Brain microvascular endothelial cell (primary cell): ENCODE measurements at regions not wholly inside any gene's neighbourhood (a gene's known extent, or its start where the extent isn't known, plus 50 kb on each side); places are given as distances from the start of the nearest gene placed in this dataset.

Source experiments
- DNase-seq: peaks from one replicate; pipeline ENCODE4 v3.0.0-alpha.2; 2020
- H3K27ac ChIP-seq: fragments of 250-450 bp; sonication (Bioruptor Pico); 2 replicates; pipeline ENCODE4 v1.5.1; 2020; ENCODE audit warnings: mild to moderate bottlenecking, moderate library complexity
- H3K27me3 ChIP-seq: fragments of 250-450 bp; sonication (Bioruptor Pico); replicated peaks from 2 replicates; pipeline ENCODE4 v1.5.1; 2020; ENCODE audit warnings: mild to moderate bottlenecking
- H3K36me3 ChIP-seq: fragments of 250-450 bp; sonication (Bioruptor Pico); replicated peaks from 2 replicates; pipeline ENCODE4 v1.5.1; 2020; ENCODE audit warnings: mild to moderate bottlenecking
- H3K4me3 ChIP-seq: 2 replicates; pipeline ENCODE4 v1.5.1; 2011; ENCODE audit warnings: low read depth, mild to moderate bottlenecking, control low read depth, low read length, moderate library complexity
- CTCF ChIP-seq: IDR thresholded peaks from 2 replicates; pipeline ENCODE4 v1.5.1; 2011; ENCODE audit warnings: low read depth, mild to moderate bottlenecking, moderate library complexity, low read length, control low read depth, inconsistent platforms; ENCODE audit errors: missing control alignments
- in situ Hi-C: cut with HindIII; loops from 2 replicates; pipeline ENCODE4 v1.10.0; 2017; ENCODE audit warnings: low sequenced_read_pairs, low pct_ligation_motif_present

GRCh38 chr9:88046542-88046941, 72.2 kb upstream of the CDK20 start:
- DNase-seq = no peak
- Histone ChIP-seq H3K4me3 (no peak overlapping the region), H3K27ac (no peak overlapping the region), H3K27me3 (no peaks in the 10 kb centered on the region), H3K36me3 (no peaks in the 10 kb centered on the region)
- TF ChIP-seq CTCF = no peak
- in situ Hi-C loops = no loop called here

GRCh38 chr9:88045686-88046085, 71.4 kb upstream of the CDK20 start:
- DNase-seq = no peak
- no peaks in the 10 kb centered on the region for H3K27me3 ChIP-seq
- no peak overlapping the region for H3K27ac ChIP-seq
- in situ Hi-C loops = no loop called here
- H3K36me3 ChIP-seq = no peaks in the 10 kb centered on the region
- H3K4me3 ChIP-seq = no peak overlapping the region
- TF ChIP-seq CTCF = no peak

GRCh38 chr9:88044200-88044599, 69.9 kb upstream of the CDK20 start:
- in situ Hi-C loops = no loop called here
- H3K4me3 ChIP-seq = no peak overlapping the region
- no peak overlapping the region for H3K27ac ChIP-seq
- no peak for DNase-seq
- no peak for TF ChIP-seq CTCF
- no peaks in the 10 kb centered on the region for H3K36me3 ChIP-seq
- H3K27me3 ChIP-seq = no peaks in the 10 kb centered on the region

GRCh38 chr9:88043647-88044046, 69.3 kb upstream of the CDK20 start:
- Histone ChIP-seq H3K27ac (no peak overlapping the region), H3K36me3 (no peaks in the 10 kb centered on the region), H3K4me3 (no peak overlapping the region), H3K27me3 (no peaks in the 10 kb centered on the region)
- TF ChIP-seq CTCF = no peak
- DNase-seq = no peak
- in situ Hi-C loops = no loop called here

- in situ Hi-C loops = no loop called here
- no peak for DNase-seq
- Histone ChIP-seq H3K36me3 (no peaks in the 10 kb centered on the region), H3K4me3 (no peak overlapping the region), H3K27ac (no peak overlapping the region), H3K27me3 (no peaks in the 10 kb centered on the region)
- TF ChIP-seq CTCF = peak; percentile 53
These were observed 67.1 kb upstream of the CDK20 start for GRCh38 chr9:88041447-88041846.

GRCh38 chr9:88037285-88037845, 63.0 kb upstream of the CDK20 start:
- Histone ChIP-seq H3K4me3 (no peak overlapping the region), H3K27ac (no peak overlapping the region), H3K36me3 (no peaks in the 10 kb centered on the region), H3K27me3 (no peaks in the 10 kb centered on the region)
- DNase-seq = no peak
- no peak for TF ChIP-seq CTCF
- in situ Hi-C loops = no loop called here
